ENCODE measurements at regions not wholly inside any gene's neighbourhood (a gene's known extent, or its start where the extent isn't known, plus 50 kb on each side); places are given as distances from the start of the nearest gene placed in this dataset.
"Not testable (repeated sequence)": the region's sequence is repeated elsewhere in the genome, so short reads cannot be mapped to it uniquely, and the experiment has no call there.

DNA sequence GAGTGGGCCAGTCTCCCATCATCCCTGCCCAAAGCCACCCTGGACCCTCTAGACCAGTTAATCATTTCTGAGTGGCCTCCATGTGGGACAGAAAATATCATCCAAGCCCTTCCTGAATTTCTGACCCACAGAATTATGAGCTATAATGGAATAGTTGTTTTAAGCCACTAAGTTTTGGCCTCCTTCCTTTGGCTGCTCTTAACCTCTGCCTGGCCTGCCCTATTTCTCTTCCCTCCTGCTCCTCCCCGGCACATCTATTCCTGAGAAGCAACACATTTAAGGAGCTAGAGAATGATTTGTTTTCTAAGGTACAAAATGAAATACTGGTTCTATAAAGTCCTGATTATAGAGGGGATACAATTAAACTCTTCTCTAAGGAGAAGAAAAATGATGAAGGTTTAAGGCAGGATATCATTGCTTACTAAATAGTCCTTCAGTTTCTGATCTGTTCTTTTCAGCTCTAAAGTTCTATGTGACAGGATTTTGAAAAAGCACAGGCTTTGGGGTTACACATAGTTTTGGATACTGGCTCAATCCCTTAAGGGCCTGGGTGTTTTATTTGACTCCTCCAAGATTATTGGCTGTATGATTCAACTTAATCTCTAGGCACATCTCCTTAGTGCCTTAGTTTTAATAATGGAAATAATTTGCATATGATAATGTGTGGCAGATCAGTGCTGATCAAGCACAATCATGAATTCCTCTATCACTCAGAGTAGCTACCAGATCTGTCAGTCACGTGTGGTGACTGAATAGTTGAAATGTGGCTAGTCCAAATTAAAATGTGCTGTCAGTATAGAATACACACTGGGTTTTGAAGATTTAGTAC, 240.3 kb downstream of the VAPA start:
- no peak overlapping the region for H3K27ac ChIP-seq
- DNase-seq, result no peak
- no peaks in the 10 kb centered on the region for H3K9me3 ChIP-seq (replicated peaks)
- H3K36me3 ChIP-seq, result no peaks in the 10 kb centered on the region
- no peaks in the 10 kb centered on the region for H3K4me1 ChIP-seq
- no peaks in the 10 kb centered on the region for H3K27me3 ChIP-seq
- H3K4me3 ChIP-seq, result no peak overlapping the region

DNA sequence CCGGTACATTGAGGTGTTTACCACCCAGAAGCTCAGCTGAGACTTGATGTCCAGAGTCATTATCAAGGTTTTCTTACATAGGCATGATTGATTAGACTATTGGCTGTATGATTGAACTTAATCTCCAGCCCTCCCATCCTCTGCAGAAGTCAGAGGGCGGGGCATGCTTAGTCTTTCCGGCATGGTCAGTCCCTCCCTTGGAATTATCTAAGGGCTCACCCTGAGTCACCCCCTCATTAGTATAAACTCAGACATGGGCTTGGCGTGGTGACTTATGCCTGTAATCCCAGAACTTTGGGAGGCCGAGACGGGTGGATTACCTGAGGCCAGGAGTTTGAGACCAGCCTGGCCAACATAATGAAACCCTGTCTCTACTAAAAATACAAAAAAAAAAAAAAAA, 243.9 kb downstream of the VAPA start:
- no peak for DNase-seq
- no peaks in the 10 kb centered on the region for H3K9me3 ChIP-seq (replicated peaks)
- H3K4me3 ChIP-seq, result no peak overlapping the region
- no peaks in the 10 kb centered on the region for H3K36me3 ChIP-seq
- no peaks in the 10 kb centered on the region for H3K4me1 ChIP-seq
- no peaks in the 10 kb centered on the region for H3K27me3 ChIP-seq
- no peak overlapping the region for H3K27ac ChIP-seq

DNA sequence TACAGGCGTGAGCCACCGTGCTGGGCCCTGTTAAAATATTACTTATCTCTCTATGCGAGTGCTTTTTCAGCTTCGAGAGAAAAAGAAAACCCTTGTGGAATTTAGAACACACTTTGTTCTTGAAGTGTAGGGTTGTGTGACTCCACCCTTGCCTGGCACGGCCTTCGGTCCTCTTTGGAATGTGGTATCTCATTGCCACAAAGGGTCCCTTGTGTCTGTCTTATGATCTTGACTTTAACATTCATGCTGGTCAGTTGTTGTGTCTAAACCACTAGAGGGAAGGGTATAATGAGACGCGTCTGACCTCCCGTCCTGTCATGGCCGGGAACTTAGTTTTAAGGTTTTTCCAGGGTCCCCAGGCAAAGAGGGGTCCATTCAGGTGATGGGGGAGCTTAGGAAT, 246.4 kb downstream of the VAPA start:
- H3K4me3 ChIP-seq, result no peak overlapping the region
- H3K9me3 ChIP-seq (replicated peaks), result no peaks in the 10 kb centered on the region
- no peaks in the 10 kb centered on the region for H3K27me3 ChIP-seq
- H3K36me3 ChIP-seq, result no peaks in the 10 kb centered on the region
- DNase-seq, result no peak
- no peaks in the 10 kb centered on the region for H3K4me1 ChIP-seq
- no peak overlapping the region for H3K27ac ChIP-seq

DNA sequence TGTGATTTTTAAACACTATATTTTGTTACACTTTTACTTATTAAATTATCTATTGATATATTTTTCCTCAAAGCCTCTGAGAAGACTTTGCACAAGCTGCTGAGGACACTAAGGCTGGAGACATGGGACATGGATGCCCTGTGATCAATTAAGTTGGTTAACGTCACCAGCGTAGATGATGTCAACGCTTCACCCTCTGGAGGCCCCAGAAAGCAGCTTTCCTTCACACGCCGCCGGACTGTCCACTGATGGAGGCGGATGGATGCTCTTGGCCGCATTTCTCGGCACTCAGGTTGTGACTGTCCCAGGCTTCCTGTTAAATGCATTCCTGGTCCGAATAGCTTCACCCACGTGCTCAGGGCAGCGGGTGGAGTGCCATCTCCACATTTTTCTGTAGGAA, 247.5 kb downstream of the VAPA start:
- H3K4me3 ChIP-seq, result no peak overlapping the region
- H3K36me3 ChIP-seq, result no peaks in the 10 kb centered on the region
- H3K9me3 ChIP-seq (replicated peaks), result no peaks in the 10 kb centered on the region
- no peaks in the 10 kb centered on the region for H3K27me3 ChIP-seq
- no peak overlapping the region for H3K27ac ChIP-seq
- DNase-seq, result no peak
- no peaks in the 10 kb centered on the region for H3K4me1 ChIP-seq

DNA sequence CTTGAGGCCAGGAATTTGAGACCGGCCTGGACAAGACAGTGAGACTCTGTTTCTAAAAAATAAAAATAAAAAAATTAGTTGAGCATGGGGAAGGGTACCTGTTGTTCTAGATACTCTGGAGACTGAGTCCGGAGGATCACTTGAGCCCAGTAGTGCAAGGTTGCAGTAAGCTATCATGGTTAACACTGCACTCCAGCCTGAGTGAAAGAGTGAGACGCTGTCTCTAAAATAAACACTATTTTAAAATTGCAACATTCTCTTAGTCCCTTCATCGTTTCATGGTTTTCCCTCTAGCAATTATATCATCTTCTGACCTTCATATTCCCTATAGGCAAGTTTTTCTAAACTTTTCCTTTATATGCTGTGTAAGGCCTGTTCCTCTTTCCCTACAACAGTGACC, 248.5 kb downstream of the VAPA start:
- Histone ChIP-seq H3K27me3 (no peaks in the 10 kb centered on the region), H3K36me3 (no peaks in the 10 kb centered on the region), H3K9me3 (replicated peaks) (no peaks in the 10 kb centered on the region), H3K4me3 (no peak overlapping the region), H3K4me1 (no peaks in the 10 kb centered on the region), H3K27ac (no peak overlapping the region)
- no peak for DNase-seq

DNA sequence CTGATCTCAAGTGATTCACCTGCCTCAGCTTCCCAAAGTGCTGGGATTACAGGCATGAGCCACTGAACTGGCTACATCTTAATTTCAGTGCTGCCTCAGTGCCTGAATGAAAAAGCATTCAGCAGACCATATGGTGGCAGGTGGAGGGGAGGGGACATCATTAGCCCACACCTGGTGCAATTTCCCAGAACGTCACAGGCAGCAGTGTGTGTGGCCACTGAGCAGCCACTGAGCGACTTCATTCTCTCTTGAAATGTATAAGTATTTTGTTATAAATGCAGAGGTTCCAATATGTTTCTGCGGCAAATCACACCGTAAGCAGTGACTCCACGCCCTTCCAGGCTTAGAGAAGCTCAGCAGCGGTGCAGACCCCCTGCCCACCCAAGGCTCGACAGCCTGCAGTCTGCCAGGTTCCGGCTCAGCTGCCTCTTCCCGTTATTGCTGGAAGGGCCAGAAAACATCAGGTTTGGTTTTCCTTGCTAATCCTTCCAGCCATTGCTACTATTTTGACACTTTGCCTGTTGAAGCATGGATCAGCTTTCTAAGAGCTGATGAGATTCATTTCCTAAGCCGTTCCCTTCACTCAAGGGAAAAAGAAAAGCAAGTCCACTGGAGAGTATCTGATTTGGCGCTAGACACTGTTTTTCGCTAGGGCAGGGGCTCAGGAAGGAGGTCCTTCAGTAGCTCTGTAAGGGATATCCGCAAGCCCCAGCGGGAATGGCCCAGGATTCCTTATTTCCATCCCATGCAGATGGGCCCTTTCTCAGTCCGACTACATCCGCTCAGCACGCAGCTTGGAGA, 250.7 kb downstream of the VAPA start:
- H3K4me3 ChIP-seq, result no peak overlapping the region
- DNase-seq, result no peak
- no peaks in the 10 kb centered on the region for H3K9me3 ChIP-seq (replicated peaks)
- H3K27ac ChIP-seq, result no peak overlapping the region
- no peaks in the 10 kb centered on the region for H3K36me3 ChIP-seq
- H3K4me1 ChIP-seq, result no peaks in the 10 kb centered on the region
- no peaks in the 10 kb centered on the region for H3K27me3 ChIP-seq

DNA sequence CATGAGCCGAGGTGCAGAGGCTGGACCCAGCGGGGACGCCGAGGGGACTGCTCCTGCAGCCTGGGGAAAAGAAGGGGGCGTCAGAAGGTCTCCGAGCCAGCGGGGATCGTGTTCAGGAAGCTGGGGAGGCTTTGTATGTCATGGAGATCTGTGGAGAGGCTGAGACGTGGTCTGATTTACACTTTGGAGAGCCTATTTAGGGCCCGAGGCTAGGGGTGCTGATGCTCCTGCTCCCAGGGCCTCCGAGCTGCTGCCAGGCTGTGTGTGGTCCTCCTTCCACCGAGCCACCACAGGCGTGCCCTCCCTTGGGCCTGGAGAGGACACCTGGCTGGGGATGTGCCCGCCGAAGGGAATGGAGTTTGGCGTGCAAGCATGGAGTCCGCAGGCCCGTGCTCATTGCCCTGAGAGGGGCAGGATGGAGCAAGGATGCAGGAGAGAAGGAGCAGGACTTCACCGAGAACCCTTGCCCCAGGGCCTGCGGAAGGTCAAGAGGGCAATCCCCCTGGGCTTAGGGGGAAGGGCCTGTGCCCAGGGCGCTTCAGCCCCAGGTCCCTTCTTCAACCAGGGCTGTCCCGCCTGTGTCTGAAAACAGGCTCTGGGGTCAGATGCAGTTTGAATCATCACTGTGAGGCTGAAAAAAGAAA, 252.5 kb downstream of the VAPA start:
- Histone ChIP-seq H3K36me3 (no peaks in the 10 kb centered on the region), H3K9me3 (replicated peaks) (no peaks in the 10 kb centered on the region), H3K27me3 (no peaks in the 10 kb centered on the region), H3K4me3 (no peak overlapping the region), H3K27ac (no peak overlapping the region), H3K4me1 (no peaks in the 10 kb centered on the region)
- DNase-seq, result no peak

DNA sequence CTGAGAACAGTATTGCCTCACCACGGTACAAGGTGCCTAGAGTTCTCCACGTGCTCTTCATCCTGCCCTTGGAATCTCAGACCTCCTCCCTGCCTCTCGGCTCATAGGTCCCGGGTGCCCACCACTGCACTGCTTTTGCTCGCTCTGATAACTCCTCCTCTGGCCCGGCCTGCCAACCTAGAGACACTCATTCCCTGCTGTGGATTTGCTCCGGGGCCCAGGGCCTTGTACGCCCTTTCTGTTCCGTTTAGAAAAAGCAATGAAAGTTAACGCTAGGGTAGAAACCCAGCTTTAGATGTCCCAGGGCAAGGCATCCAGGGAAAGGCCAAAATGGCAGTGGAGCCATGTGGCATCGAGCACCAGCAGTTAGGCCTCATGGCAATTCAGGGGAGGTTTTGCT, 253.9 kb downstream of the VAPA start:
- no peak overlapping the region for H3K4me3 ChIP-seq
- H3K4me1 ChIP-seq, result no peaks in the 10 kb centered on the region
- DNase-seq, result no peak
- H3K27ac ChIP-seq, result no peak overlapping the region
- H3K36me3 ChIP-seq, result no peaks in the 10 kb centered on the region
- H3K9me3 ChIP-seq (replicated peaks), result no peaks in the 10 kb centered on the region
- H3K27me3 ChIP-seq, result no peaks in the 10 kb centered on the region

DNA sequence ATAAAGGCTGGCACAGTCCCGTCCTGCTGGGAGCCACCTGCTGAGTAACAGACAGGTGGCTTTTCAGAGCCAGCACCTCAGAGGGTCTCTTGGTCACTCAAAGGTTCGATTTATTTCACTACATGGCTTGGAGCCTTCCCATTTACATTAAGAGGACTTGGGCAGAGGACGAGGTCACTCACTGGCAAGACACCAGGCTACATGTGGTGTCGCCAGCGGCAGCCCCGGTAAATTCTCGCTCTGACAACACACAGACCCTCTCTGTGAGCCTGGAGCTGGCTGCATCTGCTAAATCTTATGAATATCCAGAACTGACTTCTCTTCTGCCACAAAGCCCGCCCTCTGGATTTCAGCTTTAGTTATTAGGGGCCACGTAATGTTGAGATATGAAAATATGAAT, 254.7 kb downstream of the VAPA start:
- no peaks in the 10 kb centered on the region for H3K4me1 ChIP-seq
- H3K4me3 ChIP-seq, result no peak overlapping the region
- DNase-seq, result no peak
- H3K36me3 ChIP-seq, result no peaks in the 10 kb centered on the region
- H3K27ac ChIP-seq, result no peak overlapping the region
- no peaks in the 10 kb centered on the region for H3K9me3 ChIP-seq (replicated peaks)
- no peaks in the 10 kb centered on the region for H3K27me3 ChIP-seq

DNA sequence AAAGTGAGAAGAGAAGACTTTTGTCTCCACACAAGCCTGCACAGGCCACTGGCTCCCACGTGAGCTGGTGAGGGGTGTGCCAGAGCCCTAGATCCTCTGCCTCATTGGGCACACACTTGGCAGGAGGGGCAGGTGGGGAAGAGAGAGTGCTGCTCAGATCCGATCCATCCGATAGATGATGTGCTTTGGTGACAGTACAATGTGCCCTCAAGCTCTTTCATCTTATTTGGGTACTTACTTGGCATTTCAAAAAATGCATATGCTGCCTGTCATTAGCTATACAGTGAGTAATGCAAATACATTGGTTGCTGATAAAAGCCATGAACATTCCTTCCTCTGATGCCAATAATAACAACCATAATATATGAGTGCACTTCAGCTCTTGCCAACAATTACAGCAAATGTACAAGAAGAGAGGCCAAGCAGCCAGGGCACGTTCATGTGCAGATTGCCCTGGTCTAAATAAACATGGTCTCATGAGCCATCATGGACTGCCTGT, 255.3 kb downstream of the VAPA start:
- Histone ChIP-seq H3K4me1 (no peaks in the 10 kb centered on the region), H3K27me3 (no peaks in the 10 kb centered on the region), H3K36me3 (no peaks in the 10 kb centered on the region), H3K4me3 (no peak overlapping the region), H3K27ac (no peak overlapping the region), H3K9me3 (replicated peaks) (no peaks in the 10 kb centered on the region)
- DNase-seq, result no peak

DNA sequence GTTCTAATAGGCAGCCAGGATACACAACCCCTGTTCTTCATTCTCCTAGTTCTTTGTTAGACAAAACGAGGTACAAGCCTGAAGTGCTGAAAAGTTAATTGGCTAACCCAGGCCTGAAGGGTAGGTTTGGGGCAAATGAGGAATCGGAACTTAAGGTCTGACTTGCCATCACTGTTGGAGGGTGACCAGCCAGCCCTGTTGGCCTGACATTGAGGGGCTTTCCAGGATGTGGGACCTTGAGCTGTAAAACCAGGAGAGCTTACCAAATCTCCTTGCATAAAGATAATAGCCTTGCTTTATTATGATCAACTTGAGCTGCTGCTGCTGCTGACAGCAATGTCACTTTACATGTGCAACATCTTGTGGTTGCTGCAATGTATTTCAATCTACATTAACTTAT, 256.0 kb downstream of the VAPA start:
- no peaks in the 10 kb centered on the region for H3K9me3 ChIP-seq (replicated peaks)
- no peaks in the 10 kb centered on the region for H3K36me3 ChIP-seq
- H3K4me3 ChIP-seq, result no peak overlapping the region
- H3K27ac ChIP-seq, result no peak overlapping the region
- no peak for DNase-seq
- no peaks in the 10 kb centered on the region for H3K27me3 ChIP-seq
- no peaks in the 10 kb centered on the region for H3K4me1 ChIP-seq

DNA sequence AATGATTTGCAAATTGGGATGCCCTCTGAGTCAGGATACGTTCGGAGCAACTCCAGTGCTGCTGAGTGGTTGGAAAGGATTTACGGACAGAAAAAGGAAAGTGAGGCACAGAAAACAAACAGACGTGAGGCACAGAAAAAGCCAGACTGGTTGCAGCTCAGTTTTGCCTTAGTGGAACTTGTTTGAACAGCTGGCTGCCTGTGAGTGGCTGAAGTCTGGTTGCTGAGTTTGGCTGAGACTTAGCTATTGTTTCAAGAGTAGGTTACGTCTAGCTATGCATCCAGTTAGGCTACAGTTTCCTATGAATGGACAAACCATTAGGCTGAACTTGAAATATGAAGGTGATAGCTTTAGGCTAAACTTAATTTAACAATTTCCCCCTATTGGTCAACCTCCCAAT, 256.6 kb downstream of the VAPA start:
- Histone ChIP-seq H3K27me3 (no peaks in the 10 kb centered on the region), H3K4me3 (no peak overlapping the region)

DNA sequence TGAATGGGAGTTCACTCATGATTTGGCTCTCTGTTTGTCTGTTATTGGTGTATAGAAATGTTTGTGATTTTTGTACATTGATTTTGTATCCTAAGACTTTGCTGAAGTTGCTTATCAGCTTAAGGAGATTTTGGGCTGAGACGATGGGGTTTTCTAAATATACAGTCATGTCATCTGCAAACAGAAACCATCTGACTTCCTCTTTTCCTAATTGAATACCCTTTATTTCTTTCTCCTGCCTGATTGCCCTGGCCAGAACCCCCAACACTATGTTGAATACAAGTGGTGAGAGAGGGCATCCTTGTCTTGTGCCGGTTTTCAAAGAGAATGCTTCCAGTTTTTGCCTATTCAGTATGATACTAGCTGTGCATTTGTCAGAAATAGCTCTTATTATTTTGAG, 261.5 kb downstream of the VAPA start:
- H3K9me3 ChIP-seq (replicated peaks); H3K4me1 ChIP-seq; H3K36me3 ChIP-seq; H3K27me3 ChIP-seq; DNase-seq; H3K27ac ChIP-seq; H3K4me3 ChIP-seq: not testable (repeated sequence)

More for the DNA sequence above, 256.6 kb downstream of the VAPA start:
- no peaks in the 10 kb centered on the region for H3K36me3 ChIP-seq
- H3K9me3 ChIP-seq (replicated peaks), result no peaks in the 10 kb centered on the region
- no peak for DNase-seq
- H3K4me1 ChIP-seq, result no peaks in the 10 kb centered on the region
- no peak overlapping the region for H3K27ac ChIP-seq

DNA sequence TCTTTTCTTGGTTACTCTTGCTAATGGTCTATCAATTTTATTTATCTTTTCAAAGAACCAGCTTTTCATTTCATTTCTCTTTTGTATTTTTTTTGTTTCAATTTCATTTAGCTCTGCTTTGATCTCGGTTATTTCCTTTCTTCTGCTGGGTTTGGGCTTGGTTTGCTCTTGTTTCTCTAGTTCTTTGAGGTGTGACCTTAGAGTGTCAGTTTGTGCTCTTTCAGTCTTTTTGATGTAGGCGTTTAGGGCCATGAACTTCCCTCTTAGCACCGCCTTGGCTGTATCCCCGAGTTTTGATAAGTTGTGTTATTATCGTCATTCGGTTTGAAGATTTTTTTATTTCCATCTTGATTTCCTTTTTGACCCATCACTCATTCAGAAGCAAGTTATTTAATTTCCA, 265.5 kb downstream of the VAPA start:
- H3K4me3 ChIP-seq; H3K27me3 ChIP-seq; H3K27ac ChIP-seq; H3K36me3 ChIP-seq; H3K9me3 ChIP-seq (replicated peaks); DNase-seq; H3K4me1 ChIP-seq: not testable (repeated sequence)

DNA sequence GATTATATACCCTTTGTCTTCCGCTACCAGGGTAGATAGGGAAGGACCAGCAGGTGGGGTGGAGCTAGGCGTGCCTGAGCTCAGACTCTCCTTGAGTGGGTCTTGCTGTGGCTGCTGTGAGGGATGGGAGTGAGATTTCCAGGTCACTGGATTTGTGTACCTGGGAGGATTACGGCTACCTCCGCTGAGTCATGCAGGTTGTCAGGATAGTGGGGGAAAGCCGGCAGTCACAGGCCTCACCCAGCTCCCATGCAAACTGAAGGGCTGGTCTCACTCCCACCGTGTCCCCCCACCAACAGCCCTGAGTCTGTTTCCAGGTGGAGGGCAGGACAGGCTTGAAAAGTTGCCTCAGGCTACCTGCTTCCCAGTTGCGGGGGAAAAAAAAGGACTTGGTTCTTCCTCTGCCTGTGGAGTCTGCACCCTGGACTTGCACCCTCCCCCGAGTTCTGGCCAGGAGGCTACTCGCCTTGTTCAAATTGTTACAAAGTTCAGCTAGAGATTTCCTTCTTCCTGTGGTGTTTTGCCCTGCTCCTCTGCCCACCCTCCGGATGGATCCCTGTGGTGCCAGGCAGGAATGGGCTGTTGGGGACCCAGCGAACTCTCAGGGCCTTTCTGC, 268.3 kb downstream of the VAPA start:
- H3K9me3 ChIP-seq (replicated peaks), result no peaks in the 10 kb centered on the region
- H3K36me3 ChIP-seq, result no peaks in the 10 kb centered on the region
- DNase-seq, result no peak
- H3K27me3 ChIP-seq, result no peaks in the 10 kb centered on the region
- no peaks in the 10 kb centered on the region for H3K4me1 ChIP-seq
- no peak overlapping the region for H3K27ac ChIP-seq
- no peak overlapping the region for H3K4me3 ChIP-seq
